ENCODE measurements at regions not wholly inside any gene's neighbourhood (a gene's known extent, or its start where the extent isn't known, plus 50 kb on each side); places are given as distances from the start of the nearest gene placed in this dataset.

DNA sequence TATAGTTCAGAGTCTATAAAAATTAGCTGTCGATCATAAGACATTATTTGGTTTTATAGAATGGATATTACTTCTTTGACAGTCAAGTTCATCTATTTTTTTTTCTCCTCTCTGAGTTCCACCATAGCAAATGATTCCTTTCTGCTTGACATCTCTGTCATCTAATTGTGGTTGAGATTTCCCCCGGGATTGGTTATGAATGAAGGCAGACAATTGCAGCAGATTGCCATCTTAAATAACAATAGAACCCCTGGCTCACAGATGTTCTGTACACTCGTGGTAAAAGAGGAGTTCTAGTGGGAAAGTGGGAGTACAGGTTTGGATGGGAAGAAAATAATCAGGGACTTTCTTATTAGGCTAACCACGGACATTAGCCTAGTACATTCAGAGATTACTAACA is 292.1 kb upstream of the NRXN1 start:
- Mint-ChIP-seq H3K36me3 (ENCODE audit: unreplicated experiment) (no peaks in the 10 kb centered on the region), H3K4me1 (ENCODE audit: unreplicated experiment) (no peaks in the 10 kb centered on the region), H3K27me3 (ENCODE audit: unreplicated experiment) (no peaks in the 10 kb centered on the region), H3K4me3 (ENCODE audit: unreplicated experiment) (no peak overlapping the region), H3K27ac (ENCODE audit: unreplicated experiment) (no peak overlapping the region), H3K9me3 (ENCODE audit: unreplicated experiment) (peaks cover 5% of the 10 kb centered on the region)
- TF ChIP-seq, protein P1, sequence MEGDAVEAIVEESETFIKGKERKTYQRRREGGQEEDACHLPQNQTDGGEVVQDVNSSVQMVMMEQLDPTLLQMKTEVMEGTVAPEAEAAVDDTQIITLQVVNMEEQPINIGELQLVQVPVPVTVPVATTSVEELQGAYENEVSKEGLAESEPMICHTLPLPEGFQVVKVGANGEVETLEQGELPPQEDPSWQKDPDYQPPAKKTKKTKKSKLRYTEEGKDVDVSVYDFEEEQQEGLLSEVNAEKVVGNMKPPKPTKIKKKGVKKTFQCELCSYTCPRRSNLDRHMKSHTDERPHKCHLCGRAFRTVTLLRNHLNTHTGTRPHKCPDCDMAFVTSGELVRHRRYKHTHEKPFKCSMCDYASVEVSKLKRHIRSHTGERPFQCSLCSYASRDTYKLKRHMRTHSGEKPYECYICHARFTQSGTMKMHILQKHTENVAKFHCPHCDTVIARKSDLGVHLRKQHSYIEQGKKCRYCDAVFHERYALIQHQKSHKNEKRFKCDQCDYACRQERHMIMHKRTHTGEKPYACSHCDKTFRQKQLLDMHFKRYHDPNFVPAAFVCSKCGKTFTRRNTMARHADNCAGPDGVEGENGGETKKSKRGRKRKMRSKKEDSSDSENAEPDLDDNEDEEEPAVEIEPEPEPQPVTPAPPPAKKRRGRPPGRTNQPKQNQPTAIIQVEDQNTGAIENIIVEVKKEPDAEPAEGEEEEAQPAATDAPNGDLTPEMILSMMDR (IDR thresholded peaks at IDR 0.05) = no peak
- DNase-seq (ENCODE audit: extremely low spot score, unreplicated experiment) = no peak

DNA sequence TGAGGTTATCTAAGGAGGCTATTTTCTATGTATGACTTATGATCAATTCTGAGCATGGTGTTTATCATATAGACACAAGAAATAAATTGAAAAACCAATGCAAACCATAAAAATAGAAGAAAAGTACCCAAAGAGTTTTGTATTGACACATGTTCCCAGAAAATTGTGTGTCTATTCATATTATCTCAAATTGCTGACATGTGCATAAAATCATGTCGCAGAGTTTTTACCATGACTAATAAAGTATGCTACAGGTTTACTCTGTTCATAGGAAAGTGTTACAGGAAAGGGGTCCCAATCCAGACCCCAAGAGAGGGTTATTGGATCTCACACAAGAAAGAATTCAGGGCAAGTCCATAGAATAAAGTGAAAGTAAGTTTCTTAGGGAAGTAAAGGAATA is 290.7 kb upstream of the NRXN1 start:
- Mint-ChIP-seq H3K36me3 (ENCODE audit: unreplicated experiment) (no peaks in the 10 kb centered on the region), H3K27me3 (ENCODE audit: unreplicated experiment) (no peaks in the 10 kb centered on the region), H3K4me1 (ENCODE audit: unreplicated experiment) (no peaks in the 10 kb centered on the region), H3K27ac (ENCODE audit: unreplicated experiment) (no peak overlapping the region), H3K9me3 (ENCODE audit: unreplicated experiment) (peaks cover 12% of the 10 kb centered on the region), H3K4me3 (ENCODE audit: unreplicated experiment) (no peak overlapping the region)
- TF ChIP-seq, protein P1 (IDR thresholded peaks at IDR 0.05) = no peak
- no peak for DNase-seq (ENCODE audit: extremely low spot score, unreplicated experiment)

DNA sequence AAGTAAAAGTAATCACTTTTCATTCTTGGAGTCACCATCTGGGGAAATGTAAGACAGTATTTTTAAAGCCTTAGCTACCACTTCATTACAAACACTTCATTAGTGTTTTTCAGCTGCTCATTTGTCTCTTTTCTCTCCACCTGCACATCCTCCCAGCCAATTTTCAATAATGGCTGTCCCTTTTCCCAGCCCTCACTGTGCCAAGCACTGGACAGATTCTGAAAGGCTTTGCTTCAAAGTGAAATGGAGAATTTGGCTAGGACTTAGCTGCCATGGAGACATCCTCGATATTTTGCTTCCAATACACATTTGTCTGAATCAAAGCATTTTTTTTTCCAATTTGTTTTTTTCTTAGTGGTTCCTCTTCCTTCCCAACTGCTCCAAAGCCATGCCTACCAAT is 272.4 kb upstream of the NRXN1 start:
- TF ChIP-seq, protein P1 (IDR thresholded peaks at IDR 0.05) = no peak
- Mint-ChIP-seq H3K4me1 (ENCODE audit: unreplicated experiment) (no peaks in the 10 kb centered on the region), H3K9me3 (ENCODE audit: unreplicated experiment) (no peaks in the 10 kb centered on the region), H3K27me3 (ENCODE audit: unreplicated experiment) (no peaks in the 10 kb centered on the region), H3K4me3 (ENCODE audit: unreplicated experiment) (no peak overlapping the region), H3K36me3 (ENCODE audit: unreplicated experiment) (no peaks in the 10 kb centered on the region), H3K27ac (ENCODE audit: unreplicated experiment) (no peak overlapping the region)
- no peak for DNase-seq (ENCODE audit: extremely low spot score, unreplicated experiment)

DNA sequence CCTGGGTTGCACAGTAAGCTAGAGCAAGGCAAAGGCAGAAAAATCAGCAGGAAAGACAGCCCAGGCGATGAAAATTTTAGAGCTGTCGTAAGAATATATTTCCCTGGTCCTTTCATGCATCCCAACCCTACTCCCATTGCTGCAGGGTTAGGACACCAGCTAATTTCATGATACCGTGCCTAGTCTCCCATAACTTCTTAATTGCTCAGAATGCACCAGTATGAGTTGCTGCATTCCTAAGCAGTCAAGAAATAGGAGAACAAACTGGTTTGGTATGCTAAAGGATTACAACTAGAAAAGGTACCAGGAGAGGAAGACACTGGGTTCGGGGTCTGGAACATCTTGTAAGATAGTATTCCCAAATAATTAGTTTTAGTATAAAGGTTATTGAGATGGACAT is 269.4 kb upstream of the NRXN1 start:
- Mint-ChIP-seq H3K9me3 (ENCODE audit: unreplicated experiment) (no peaks in the 10 kb centered on the region), H3K27ac (ENCODE audit: unreplicated experiment) (no peak overlapping the region), H3K4me3 (ENCODE audit: unreplicated experiment) (no peak overlapping the region), H3K36me3 (ENCODE audit: unreplicated experiment) (no peaks in the 10 kb centered on the region), H3K4me1 (ENCODE audit: unreplicated experiment) (no peaks in the 10 kb centered on the region), H3K27me3 (ENCODE audit: unreplicated experiment) (no peaks in the 10 kb centered on the region)
- DNase-seq (ENCODE audit: extremely low spot score, unreplicated experiment) = no peak
- TF ChIP-seq, protein P1 (IDR thresholded peaks at IDR 0.05) = no peak

DNA sequence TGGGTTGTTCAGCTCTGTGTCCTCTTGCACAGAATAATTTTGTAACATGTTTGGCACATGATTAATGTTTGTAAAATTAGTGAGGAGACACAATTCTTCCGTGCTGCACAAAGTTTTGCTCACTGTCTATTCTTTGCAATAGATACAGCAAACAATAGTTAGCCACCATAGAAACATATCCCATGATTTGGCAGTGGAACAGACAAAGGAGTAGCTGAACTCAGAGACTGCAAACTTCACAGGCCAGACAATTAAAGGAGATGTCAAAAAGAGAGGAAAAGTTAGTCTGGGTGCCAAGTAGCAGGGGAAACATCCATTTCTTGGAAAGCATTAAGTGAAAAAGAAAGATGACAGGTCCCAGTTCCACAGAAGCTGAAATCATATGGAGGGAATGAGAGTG is 267.4 kb upstream of the NRXN1 start:
- Mint-ChIP-seq H3K27me3 (ENCODE audit: unreplicated experiment) (no peaks in the 10 kb centered on the region), H3K4me1 (ENCODE audit: unreplicated experiment) (no peaks in the 10 kb centered on the region), H3K27ac (ENCODE audit: unreplicated experiment) (no peak overlapping the region), H3K4me3 (ENCODE audit: unreplicated experiment) (no peak overlapping the region), H3K9me3 (ENCODE audit: unreplicated experiment) (no peaks in the 10 kb centered on the region), H3K36me3 (ENCODE audit: unreplicated experiment) (no peaks in the 10 kb centered on the region)
- TF ChIP-seq, protein P1 (IDR thresholded peaks at IDR 0.05) = no peak
- no peak for DNase-seq (ENCODE audit: extremely low spot score, unreplicated experiment)
